Chondrocyte (in vitro differentiated cells): ENCODE measurements at regions not wholly inside any gene's neighbourhood (a gene's known extent, or its start where the extent isn't known, plus 50 kb on each side); places are given as distances from the start of the nearest gene placed in this dataset.

Experiments
- DNase-seq: peaks from one replicate; pipeline ENCODE4 v3.0.0; 2021; ENCODE audit warnings: mixed read lengths, low spot score
- H3K27ac Mint-ChIP-seq: one replicate; pipeline ENCODE4 v1.8.0; 2021; ENCODE audit warnings: mild to moderate bottlenecking, moderate library complexity, mixed read lengths; ENCODE audit not compliant: unreplicated experiment
- H3K27me3 Mint-ChIP-seq: 2 replicates; pipeline ENCODE4 v1.8.0; 2021; ENCODE audit warnings: low read depth, mixed read lengths
- H3K36me3 Mint-ChIP-seq: 2 replicates; pipeline ENCODE4 v1.8.0; 2021; ENCODE audit warnings: low read depth, mixed read lengths
- H3K4me1 Mint-ChIP-seq: 2 replicates; pipeline ENCODE4 v1.8.0; 2021; ENCODE audit warnings: low read depth, mild to moderate bottlenecking, mixed read lengths
- H3K4me3 Mint-ChIP-seq: one replicate; pipeline ENCODE4 v1.8.0; 2021; ENCODE audit warnings: mild to moderate bottlenecking, moderate library complexity, mixed read lengths; ENCODE audit not compliant: unreplicated experiment
- H3K9me3 Mint-ChIP-seq: 2 replicates; pipeline ENCODE4 v1.8.0; 2021; ENCODE audit warnings: low read depth, mixed read lengths
- CTCF ChIP-seq: fragments of 200-600 bp; sonication (generic); IDR thresholded peaks from 2 replicates; pipeline ENCODE4 v1.5.0; 2021; ENCODE audit warnings: antibody characterized with exemption, mild to moderate bottlenecking, moderate library complexity

GRCh38 chr3:72080800-72081199 lies 295.9 kb upstream of the PROK2 start:
- Mint-ChIP-seq H3K27me3 (peaks cover 24% of the 10 kb centered on the region), H3K9me3 (peaks cover 9% of the 10 kb centered on the region), H3K4me3 (no peak overlapping the region), H3K27ac (no peak overlapping the region), H3K4me1 (no peaks in the 10 kb centered on the region), H3K36me3 (peaks cover 1% of the 10 kb centered on the region)
- TF ChIP-seq CTCF, result no peak
- DNase-seq, result no peak

- no peak overlapping the region for H3K4me3 Mint-ChIP-seq
- H3K27me3 Mint-ChIP-seq, result peaks cover 24% of the 10 kb centered on the region
- peaks cover 16% of the 10 kb centered on the region for H3K9me3 Mint-ChIP-seq
- no peak for TF ChIP-seq CTCF
- peaks cover 1% of the 10 kb centered on the region for H3K36me3 Mint-ChIP-seq
- DNase-seq, result no peak
- H3K27ac Mint-ChIP-seq, result no peak overlapping the region
- no peaks in the 10 kb centered on the region for H3K4me1 Mint-ChIP-seq
Observed at GRCh38 chr3:72080095-72080494, 295.1 kb upstream of the PROK2 start.

GRCh38 chr3:72079369-72079872 lies 294.5 kb upstream of the PROK2 start:
- Mint-ChIP-seq H3K4me1 (no peaks in the 10 kb centered on the region), H3K4me3 (no peak overlapping the region), H3K27ac (no peak overlapping the region), H3K9me3 (peaks cover 19% of the 10 kb centered on the region), H3K36me3 (peaks cover 1% of the 10 kb centered on the region), H3K27me3 (peaks cover 24% of the 10 kb centered on the region)
- TF ChIP-seq CTCF, result no peak
- DNase-seq, result no peak

GRCh38 chr3:72078676-72079368 lies 293.9 kb upstream of the PROK2 start:
- no peak for DNase-seq

More at GRCh38 chr3:72078676-72079368, 293.9 kb upstream of the PROK2 start:
- Mint-ChIP-seq H3K9me3 (peaks cover 19% of the 10 kb centered on the region), H3K27ac (no peak overlapping the region), H3K36me3 (peaks cover 1% of the 10 kb centered on the region), H3K4me3 (no peak overlapping the region), H3K4me1 (no peaks in the 10 kb centered on the region), H3K27me3 (peaks cover 24% of the 10 kb centered on the region)
- TF ChIP-seq CTCF, result no peak
